Inflammatory macrophage treated with lipopolysaccharide for 1 hour (primary cell): ENCODE measurements at regions not wholly inside any gene's neighbourhood (a gene's known extent, or its start where the extent isn't known, plus 50 kb on each side); places are given as distances from the start of the nearest gene placed in this dataset.
A peak's percentile ranks its signal among the peaks of the same experiment; 100 is the strongest.

ENCODE experiments used
- DNase-seq, 2 donors: peaks; one replicate each; pipeline ENCODE4 v3.0.0-alpha.2; 2020 to 2022

GRCh38 chr5:57828221-57828620, 345.6 kb upstream of the ACTBL2 start:
- no peak for DNase-seq

DNA sequence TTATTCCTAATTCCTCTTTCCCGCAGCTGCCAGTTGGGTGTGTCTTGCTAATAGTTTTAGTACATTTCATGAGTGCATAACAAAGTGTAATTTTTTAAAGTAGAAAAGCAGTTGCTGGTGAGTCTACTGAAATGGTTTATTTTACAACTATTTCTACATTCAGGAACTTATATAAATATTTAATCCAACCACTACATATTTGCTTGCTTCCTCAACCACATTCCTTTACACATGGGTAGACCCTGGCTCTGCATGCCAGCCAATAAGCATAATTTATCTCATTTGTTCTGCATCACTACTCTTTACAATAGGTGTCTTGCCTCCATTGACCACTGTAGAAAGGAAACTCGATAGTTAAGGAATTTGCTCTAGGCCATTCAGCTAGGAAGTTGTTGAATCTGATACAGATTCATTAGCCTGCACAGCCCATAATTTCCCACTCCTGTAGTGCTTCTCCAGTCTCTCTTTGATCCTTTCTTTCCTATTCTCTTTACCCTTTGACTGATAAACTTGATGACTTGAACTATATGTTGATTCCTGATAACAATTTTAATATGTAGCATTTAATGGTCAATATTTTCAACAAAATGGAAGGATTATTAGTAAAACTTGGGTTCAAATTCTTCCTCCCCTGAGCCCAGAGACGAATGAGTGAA, 342.5 kb upstream of the ACTBL2 start:
- DNase-seq, result no peak

DNA sequence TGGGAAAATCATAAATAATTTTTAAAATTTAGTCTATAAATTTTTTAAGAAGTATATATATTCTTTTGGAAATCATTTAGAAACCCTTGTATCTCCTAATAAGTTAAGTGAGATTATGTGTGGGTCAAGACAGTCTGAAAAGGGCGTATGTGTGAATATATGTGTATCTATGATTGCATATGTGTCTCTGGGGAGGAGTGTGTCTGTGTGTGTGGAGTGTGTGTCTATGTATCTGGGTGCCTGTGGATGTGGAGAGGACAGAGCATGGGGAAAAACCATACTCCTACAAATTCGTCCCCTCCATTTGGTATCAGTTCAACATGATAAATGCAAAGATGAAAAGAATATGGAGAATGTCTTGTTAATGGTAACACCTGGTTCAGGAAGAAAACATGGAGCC, 342.0 kb upstream of the ACTBL2 start:
- DNase-seq, result no peak

GRCh38 chr5:57824047-57824446, 341.4 kb upstream of the ACTBL2 start:
- DNase-seq, result no peak

- DNase-seq, result no peak
Observed at GRCh38 chr5:57822651-57823050, 340.0 kb upstream of the ACTBL2 start.

GRCh38 chr5:57818397-57818796, 335.8 kb upstream of the ACTBL2 start:
- DNase-seq, result no peak

DNA sequence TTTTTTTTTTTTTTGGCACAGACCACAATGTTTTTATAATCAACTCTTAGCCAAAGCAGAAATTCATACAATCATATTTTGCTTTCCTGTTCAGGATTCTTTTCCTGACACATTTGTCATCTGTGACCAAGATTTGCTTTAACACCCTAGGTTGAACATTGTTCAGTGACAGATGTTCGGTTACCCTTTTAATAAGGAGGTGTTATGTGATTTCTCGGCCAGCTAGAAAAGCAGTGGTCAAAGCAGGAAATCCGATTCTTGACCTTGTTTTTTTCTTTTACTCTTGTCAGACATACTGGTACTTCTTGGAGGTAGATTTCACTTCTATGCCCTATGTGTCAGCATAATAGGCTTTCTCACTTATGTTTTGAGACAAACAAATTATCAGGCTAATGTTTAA, 335.3 kb upstream of the ACTBL2 start:
- DNase-seq, result no peak

DNA sequence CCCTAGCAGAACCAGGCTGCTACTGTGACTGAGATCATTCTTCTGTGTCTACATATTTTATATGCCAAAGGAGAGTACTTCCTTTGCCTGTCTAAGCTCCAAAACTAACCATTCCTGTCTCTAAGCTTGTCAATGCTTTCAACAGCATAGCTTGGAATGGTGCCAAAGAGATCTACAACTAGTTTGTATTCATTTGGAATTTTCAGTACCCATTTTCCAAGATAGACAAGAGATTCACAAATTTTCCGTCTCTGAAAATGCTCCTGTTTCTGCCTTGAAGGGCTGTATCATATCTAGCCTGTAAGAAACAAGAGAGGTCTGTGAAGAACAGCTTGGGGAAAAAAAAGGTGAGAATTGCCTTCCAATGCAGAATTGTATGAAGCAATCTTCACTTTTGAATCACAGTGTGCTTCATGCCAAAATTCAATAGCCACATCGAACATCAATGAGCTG, 334.4 kb upstream of the ACTBL2 start:
- no peak for DNase-seq

- no peak for DNase-seq
Observed at GRCh38 chr5:57816108-57816507, 333.5 kb upstream of the ACTBL2 start.

GRCh38 chr5:57805732-57806131, 323.1 kb upstream of the ACTBL2 start:
- no peak for DNase-seq

DNA sequence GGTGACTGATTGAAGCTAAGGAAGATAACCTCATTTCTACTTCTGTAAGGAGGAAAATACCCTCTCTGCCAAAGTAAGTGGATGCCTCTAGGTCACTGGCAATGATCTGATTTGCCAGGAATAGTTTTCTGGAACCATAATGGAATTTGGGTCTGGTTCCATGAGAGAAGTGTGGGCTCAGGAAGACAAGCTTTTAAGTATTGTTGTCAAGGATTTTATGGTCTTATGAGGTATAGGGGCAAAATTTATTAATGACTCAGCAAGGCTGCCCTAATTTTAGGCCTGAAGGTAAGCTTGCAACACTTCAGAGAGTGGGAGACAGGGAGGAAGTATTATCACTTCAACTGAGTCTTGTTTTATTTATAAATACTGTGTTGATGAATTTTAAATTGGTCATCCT, 322.6 kb upstream of the ACTBL2 start:
- no peak for DNase-seq

DNA sequence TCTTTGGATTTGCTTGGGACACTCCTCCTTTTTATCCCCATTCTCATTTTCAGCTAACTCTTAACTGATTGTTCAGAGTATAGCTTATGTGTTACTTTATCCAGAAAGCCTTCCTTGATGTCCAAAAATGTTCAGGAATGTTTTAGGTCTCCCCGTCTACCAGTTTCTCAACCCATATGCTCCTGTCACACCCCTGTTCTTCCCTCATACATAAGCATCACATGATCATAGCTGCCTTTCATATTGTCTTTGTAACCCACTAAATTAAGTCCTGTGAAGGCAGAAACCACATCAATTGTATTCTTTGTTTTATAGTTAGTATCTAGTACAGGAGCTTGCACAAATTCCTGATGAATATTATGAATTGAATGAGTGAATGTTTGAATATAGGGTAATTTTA, 321.9 kb upstream of the ACTBL2 start:
- no peak for DNase-seq

GRCh38 chr5:57804007-57804444, 321.4 kb upstream of the ACTBL2 start:
- no peak for DNase-seq

DNA sequence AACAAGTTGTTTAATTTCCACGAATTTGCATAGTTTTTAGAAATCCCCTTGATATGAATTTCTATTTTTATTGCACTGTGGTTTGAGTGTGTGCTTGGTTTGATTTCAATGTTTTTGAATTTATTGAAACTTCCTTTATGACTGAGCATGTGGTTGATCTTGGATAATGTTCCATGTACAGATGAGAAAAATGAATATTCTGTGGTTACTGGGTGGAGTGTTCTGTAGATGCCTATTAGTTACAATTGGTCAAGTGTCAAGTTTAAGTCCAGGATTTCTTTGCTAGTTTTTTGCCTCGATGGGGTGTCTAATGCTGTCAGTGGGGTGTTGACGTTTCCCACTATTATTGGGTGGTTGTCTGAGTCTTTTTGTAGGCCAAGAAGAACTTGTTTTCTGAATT, 319.5 kb upstream of the ACTBL2 start:
- DNase-seq, result no peak

GRCh38 chr5:57795203-57795602, 312.6 kb upstream of the ACTBL2 start:
- DNase-seq, result no peak

GRCh38 chr5:57791875-57792274, 309.3 kb upstream of the ACTBL2 start:
- DNase-seq, result no peak

DNA sequence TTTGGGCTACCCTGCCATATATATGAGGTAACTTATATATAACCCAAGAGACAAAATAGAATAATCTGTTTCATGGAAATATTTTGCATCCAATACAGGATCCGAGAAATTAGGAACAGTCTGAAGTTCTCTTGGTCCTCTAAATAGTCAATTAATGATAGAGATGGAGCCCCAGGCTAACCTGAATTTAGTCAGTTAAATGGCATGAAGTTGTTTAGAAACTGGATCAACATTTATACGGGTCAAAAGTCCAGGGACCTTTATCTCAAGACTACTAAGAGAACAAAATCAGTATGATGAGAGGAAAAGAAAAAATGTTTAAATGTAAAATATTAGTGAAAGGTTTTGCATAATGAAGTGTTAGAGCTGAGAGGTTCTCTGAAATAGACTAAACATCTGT, 303.3 kb upstream of the ACTBL2 start:
- DNase-seq, result no peak

DNA sequence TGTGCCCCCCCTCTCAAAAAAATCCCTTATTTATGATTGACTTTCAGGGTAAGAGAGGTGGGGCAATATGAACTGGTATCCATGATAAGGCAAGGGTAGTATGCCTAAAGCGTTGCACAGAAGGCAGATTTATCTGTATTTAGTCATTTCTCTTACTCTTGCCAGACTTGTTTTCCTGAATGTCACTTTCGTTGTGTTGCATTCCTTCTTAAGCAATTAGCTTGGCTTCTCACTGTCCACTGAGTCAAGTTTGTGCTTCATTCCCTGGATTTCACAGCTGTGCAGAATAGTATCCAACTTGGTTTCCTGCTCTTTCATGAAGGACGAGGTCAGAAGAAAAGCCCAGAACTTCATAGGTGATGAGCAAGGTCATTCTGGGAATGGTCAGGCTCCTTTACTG, 301.5 kb upstream of the ACTBL2 start:
- no peak for DNase-seq

DNA sequence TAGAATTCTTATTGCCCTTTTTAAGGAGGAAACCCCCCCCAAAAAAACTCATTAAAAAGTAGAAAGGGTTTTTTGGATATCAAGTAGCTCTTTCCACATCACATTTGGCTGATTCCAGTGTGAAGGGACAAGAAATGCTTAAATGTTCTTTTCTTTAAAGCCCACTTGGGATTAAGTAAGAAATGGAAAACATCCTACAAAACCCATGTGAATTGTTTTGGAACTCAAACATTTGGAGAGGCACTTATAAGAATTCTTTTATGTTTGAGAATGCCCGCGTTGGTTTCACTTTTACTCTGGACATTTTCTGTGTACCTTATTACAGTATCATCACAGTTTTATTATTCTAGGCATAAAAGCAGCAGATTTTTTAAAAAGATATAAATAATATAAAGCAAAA, 301.1 kb upstream of the ACTBL2 start:
- DNase-seq, result no peak

DNA sequence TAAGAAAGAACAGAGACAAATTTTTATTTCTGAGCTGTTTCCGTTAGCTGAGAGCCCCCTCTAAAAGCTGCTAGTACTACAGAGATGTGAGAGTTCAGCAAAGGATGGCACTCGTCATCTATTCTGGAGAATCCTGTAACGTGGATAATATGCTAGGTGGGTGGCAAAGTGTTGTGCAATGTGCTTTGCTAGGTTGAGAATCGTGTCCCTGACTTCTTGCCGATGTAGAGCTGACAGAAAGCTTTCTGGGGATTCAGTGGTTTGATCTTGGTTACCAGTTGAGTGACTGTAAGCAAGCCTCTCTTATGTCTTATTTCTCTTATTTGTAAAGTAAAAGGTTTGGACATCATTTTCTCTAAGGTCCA, 298.3 kb upstream of the ACTBL2 start:
- DNase-seq, result no peak

DNA sequence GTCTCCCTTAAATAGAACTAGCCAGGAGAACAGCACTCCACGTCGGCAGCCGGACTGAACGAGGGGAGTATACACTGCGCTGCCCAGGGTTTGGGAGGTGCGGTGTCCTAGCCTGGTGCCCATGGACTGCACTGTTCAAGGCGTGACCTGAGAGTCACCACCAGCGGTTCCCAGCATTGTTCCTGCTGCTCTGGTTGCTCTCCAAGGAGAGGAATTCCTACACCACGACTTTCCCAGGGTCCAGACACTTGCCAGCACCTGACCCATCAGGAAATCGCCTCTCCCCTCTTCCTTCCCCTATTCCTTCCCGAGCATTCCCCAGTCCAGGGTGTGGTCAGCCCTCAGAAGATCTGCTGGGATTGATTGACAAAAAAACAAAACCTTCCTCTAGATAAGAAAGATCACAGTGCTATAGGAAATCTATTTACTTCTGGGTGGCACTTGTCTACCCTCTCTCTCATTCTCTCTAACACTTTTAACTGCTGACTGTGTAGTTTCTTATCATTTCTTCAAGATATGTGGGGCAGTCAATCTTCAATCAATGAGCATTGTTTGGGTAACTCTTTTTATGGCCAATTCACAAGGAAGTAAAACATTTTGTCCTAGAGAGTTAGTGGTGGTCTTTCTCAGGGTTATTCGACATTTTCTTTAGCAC, 297.8 kb upstream of the ACTBL2 start:
- no peak for DNase-seq

- DNase-seq, result peak; percentile 24 to 76
Observed at GRCh38 chr5:57779383-57780223, 297.0 kb upstream of the ACTBL2 start.

GRCh38 chr5:57778501-57779091, 296.0 kb upstream of the ACTBL2 start:
- no peak for DNase-seq

DNA sequence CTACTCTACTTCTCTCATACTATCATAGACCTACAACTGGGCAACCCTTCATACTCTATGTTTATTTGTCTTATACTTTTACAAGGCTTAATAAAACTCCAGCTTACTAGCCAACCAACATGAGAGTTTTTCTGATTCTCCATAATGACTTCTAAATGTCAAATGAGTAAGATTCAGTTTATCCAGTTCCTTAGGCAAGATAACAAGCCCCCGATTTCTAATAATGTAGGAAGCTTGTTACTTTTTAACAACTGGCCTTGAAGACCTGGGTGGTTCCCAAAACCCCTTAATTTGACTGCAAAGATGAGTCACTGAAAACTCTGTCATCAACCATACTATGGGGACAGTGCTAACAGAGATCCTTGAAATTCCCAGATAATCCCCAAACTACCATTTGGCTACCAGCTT, 294.6 kb upstream of the ACTBL2 start:
- DNase-seq, result peak in 1 of 2 donors; percentile 5
